ENCODE measurements at regions not wholly inside any gene's neighbourhood (a gene's known extent, or its start where the extent isn't known, plus 50 kb on each side); places are given as distances from the start of the nearest gene placed in this dataset.

DNA sequence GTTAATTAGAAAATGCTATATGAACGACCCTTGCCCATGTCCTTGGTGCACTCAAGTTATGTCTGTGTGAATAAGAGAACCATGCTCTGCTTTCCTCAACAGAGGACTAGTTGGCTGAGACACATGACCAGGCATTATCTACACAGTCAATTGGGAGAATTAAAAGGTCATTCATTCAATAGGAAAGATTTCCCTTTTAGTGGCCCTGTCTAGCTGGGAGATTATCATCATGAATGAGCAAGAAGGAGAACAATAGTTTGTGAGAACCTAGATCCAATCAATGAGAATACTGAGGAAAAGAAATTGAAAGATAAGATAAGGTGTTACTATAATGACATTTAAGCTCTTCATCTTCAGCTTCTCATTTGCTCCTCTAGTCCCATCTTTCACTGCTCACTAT is 1033.4 kb upstream of the LCORL start:
- TF ChIP-seq ARNTL (CRISPR knock-in tag; IDR thresholded peaks at IDR 0.05; ENCODE audit: borderline replicate concordance, low read depth), result no peak
- no peak for TF ChIP-seq ZFP3 (CRISPR knock-in tag; IDR thresholded peaks at IDR 0.05)
- TF ChIP-seq RARB (CRISPR knock-in tag; IDR thresholded peaks at IDR 0.05), result no peak

Data from SK-N-SH treated with all-trans-retinoic acid at 6 μM for 48 hours (cell line).